Left ventricle myocardium inferior (tissue), 1 donor: ENCODE measurements at regions not wholly inside any gene's neighbourhood (a gene's known extent, or its start where the extent isn't known, plus 50 kb on each side); places are given as distances from the start of the nearest gene placed in this dataset.

ENCODE experiments used
- DNase-seq: peaks from one replicate; pipeline ENCODE4 v3.0.0-alpha.2; 2020
- H3K27ac ChIP-seq: fragments of 200-600 bp; replicated peaks from 2 replicates; pipeline ENCODE4 v1.8.0; 2021
- H3K27me3 ChIP-seq: fragments of 200-600 bp; 2 replicates; pipeline ENCODE4 v1.8.0; 2021; ENCODE audit warnings: low read depth
- H3K36me3 ChIP-seq: fragments of 200-600 bp; 2 replicates; pipeline ENCODE4 v1.8.0; 2021
- H3K4me1 ChIP-seq: fragments of 200-600 bp; 2 replicates; pipeline ENCODE4 v1.8.0; 2021
- H3K4me3 ChIP-seq: fragments of 200-600 bp; 2 replicates; pipeline ENCODE4 v1.8.0; 2021; ENCODE audit warnings: mild to moderate bottlenecking, moderate library complexity
- H3K9me3 ChIP-seq: fragments of 200-600 bp; replicated peaks from 2 replicates; pipeline ENCODE4 v1.8.0; 2021
- intact Hi-C: fragments of 100-400 bp; cut with micrococcal nuclease; formaldehyde crosslinking; loops from one replicate; pipeline ENCODE4 v1.11.0; 2022
- TF ChIP-seq, protein P1 (sequence below): fragments of 200-600 bp; IDR thresholded peaks from 2 replicates; pipeline ENCODE4 v1.8.0; 2021; ENCODE audit warnings: antibody characterized with exemption, mild to moderate bottlenecking, borderline replicate concordance
- donor health status: DM: no; HTN: yes; CAD: no; lungs with severe emphysema.

DNA sequence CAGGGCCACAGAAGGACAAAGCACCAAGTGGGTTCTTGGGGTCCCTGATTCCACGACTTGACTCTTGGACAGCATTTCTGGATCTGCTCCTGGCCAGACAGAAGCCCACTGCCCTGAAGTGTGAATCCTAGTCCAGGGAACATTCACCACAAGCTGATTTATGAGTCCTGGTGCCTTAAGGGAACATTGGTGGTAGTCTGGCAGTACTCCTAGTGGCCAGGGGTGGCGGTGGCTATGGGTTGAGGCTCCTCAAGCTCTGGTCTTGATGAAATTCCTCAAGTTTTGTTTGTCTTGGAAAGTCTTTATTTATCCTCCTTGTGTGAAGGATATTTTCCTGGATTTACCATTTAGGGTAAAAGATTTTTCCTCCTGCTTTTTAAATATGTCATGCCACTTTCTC, 307.5 kb downstream of the PYDC2 start:
- no peaks in the 10 kb centered on the region for H3K36me3 ChIP-seq
- intact Hi-C loops: no loop called here
- H3K4me3 ChIP-seq: no peak overlapping the region
- no peaks in the 10 kb centered on the region for H3K4me1 ChIP-seq
- H3K9me3 ChIP-seq: peaks cover 15% of the 10 kb centered on the region
- no peak for DNase-seq
- H3K27ac ChIP-seq: no peak overlapping the region
- TF ChIP-seq, protein P1, sequence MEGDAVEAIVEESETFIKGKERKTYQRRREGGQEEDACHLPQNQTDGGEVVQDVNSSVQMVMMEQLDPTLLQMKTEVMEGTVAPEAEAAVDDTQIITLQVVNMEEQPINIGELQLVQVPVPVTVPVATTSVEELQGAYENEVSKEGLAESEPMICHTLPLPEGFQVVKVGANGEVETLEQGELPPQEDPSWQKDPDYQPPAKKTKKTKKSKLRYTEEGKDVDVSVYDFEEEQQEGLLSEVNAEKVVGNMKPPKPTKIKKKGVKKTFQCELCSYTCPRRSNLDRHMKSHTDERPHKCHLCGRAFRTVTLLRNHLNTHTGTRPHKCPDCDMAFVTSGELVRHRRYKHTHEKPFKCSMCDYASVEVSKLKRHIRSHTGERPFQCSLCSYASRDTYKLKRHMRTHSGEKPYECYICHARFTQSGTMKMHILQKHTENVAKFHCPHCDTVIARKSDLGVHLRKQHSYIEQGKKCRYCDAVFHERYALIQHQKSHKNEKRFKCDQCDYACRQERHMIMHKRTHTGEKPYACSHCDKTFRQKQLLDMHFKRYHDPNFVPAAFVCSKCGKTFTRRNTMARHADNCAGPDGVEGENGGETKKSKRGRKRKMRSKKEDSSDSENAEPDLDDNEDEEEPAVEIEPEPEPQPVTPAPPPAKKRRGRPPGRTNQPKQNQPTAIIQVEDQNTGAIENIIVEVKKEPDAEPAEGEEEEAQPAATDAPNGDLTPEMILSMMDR: no peak
- no peaks in the 10 kb centered on the region for H3K27me3 ChIP-seq

DNA sequence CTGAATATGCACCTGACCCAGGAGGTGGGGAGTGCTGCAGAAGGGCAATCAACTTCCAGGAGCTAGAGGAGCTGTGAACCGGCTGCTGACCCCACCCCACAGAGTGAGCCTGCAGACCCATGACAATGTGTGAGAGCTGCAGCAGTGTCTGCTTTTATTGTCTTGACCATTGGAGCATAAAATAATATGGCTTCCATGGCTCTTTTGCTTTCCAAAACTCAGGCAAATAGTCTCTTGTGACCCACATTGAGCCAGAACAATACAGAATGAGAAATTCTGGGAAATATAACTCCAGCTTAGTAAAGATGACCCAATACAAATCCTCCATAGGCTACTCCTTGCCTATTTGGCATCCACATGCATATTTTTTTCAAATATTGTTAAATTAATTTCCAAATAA, 309.6 kb downstream of the PYDC2 start:
- TF ChIP-seq, protein P1: no peak
- H3K27me3 ChIP-seq: no peaks in the 10 kb centered on the region
- H3K36me3 ChIP-seq: no peaks in the 10 kb centered on the region
- H3K9me3 ChIP-seq: peaks cover 15% of the 10 kb centered on the region
- intact Hi-C loops: no loop called here
- no peak overlapping the region for H3K4me3 ChIP-seq
- H3K27ac ChIP-seq: no peak overlapping the region
- H3K4me1 ChIP-seq: no peaks in the 10 kb centered on the region
- DNase-seq: no peak

DNA sequence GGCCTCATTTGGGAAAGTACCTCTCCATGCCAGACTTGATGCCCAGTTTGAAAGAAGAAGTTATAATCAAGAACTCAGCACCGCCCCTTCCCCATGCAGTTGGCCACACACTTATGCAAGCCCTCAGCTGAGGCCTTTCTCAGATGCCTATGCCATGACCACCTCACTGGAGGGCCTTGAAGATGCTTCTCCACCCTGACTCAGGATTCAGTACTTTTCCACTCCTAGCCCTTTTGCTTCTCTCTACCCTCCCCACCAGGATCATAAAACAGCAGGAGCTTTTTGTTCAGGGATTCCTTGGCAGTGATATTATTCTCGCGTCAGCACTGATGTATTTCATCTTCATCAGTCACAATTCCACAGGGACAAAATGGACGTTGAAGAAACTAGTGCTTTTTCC, 313.5 kb downstream of the PYDC2 start:
- Histone ChIP-seq H3K4me1 (no peaks in the 10 kb centered on the region), H3K36me3 (no peaks in the 10 kb centered on the region), H3K9me3 (peaks cover 3% of the 10 kb centered on the region), H3K27ac (no peak overlapping the region), H3K27me3 (no peaks in the 10 kb centered on the region), H3K4me3 (no peak overlapping the region)
- no peak for DNase-seq
- TF ChIP-seq, protein P1: no peak
- intact Hi-C loops: no loop called here

DNA sequence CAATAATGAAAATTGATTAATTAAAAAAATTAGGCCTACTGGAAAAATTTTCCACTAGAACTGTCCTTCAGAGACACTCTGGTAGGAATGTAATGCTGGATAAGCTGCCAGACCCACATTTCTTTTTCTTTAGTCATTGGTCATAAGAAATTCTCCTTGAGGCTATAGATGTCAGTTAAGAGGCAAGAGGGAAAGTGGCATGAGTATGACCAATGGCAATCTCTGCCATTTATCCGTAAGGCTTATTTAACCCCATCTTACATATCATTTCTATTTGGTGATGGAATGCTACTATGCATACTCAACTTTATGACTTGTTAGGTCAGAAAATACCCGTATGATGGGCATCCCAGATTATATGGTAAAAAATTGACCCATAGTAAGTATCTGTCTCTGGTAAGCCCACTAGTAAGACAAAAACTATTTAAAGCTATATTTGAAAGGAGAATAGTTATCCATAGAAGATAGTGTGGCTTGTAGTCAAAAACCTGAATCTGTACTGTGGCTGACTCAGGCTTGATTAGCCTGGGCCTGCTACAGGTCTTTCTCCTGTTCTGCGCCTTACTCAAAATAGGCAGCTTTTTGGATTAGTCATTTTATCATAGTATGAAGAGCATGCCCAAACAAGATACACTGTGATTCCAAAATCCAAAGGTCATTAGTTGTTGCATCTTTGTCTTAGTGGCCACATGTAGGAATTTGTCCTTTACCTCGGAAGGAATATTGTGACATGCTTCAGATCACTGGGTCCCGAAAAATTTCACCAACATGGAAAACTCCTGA, 314.7 kb downstream of the PYDC2 start:
- Histone ChIP-seq H3K36me3 (no peaks in the 10 kb centered on the region), H3K9me3 (no peaks in the 10 kb centered on the region), H3K27me3 (no peaks in the 10 kb centered on the region), H3K4me1 (no peaks in the 10 kb centered on the region), H3K4me3 (no peak overlapping the region), H3K27ac (no peak overlapping the region)
- TF ChIP-seq, protein P1: no peak
- DNase-seq: no peak
- intact Hi-C loops: no loop called here

DNA sequence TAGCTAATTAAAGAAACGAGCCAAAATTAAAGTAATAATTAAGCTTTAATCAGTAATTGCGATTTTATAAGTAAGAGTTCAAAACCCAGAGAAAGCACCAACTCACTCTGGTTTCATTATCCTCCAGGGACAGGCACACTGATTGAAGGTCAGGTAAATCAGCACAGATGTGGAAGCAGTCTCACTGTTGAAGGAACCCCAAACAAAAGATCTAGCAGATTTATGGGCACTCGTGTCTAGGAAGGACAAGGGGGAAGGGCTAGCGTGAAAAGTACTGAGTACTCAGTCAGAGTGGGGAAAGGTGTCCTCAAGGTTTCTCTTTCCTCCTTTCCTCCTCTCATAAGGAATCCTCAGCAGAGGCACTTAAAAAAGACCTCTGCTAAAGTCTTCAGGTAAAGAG, 320.1 kb downstream of the PYDC2 start:
- Histone ChIP-seq H3K27me3 (no peaks in the 10 kb centered on the region), H3K4me3 (no peak overlapping the region), H3K9me3 (no peaks in the 10 kb centered on the region), H3K27ac (no peak overlapping the region), H3K4me1 (no peaks in the 10 kb centered on the region), H3K36me3 (no peaks in the 10 kb centered on the region)
- intact Hi-C loops: no loop called here
- no peak for DNase-seq
- TF ChIP-seq, protein P1: no peak
